HCT116 (cell line): ENCODE measurements at regions not wholly inside any gene's neighbourhood (a gene's known extent, or its start where the extent isn't known, plus 50 kb on each side); places are given as distances from the start of the nearest gene placed in this dataset.
"Not testable (repeated sequence)": the region's sequence is repeated elsewhere in the genome, so short reads cannot be mapped to it uniquely, and the experiment has no call there.

ENCODE experiments used
- ATAC-seq: fragments of 200-7000 bp; cut with Tn5 transposase; 2 replicates; pipeline ENCODE4 v1.9.1; 2020; ENCODE audit warnings: mild to moderate bottlenecking, moderate library complexity
- BruUV-seq: library from RNA; stranded (reverse); fragments of 400-500 nt; replicated peaks from 2 replicates; lab custom pipeline; 2021; lab: Mats Ljungman, UMichigan
- CTCF ChIA-PET: fragments of 300-600 bp; sonication (Branson Sonifier 250); formaldehyde crosslinking; loops from one replicate; lab custom pipeline; 2021; ENCODE audit warnings: antibody characterized with exemption; lab: Charles Lee
- POLR2A ChIA-PET: fragments of 300-600, 350-600 bp; sonication (Branson Sonifier 250); formaldehyde crosslinking; loops from one replicate; lab custom pipeline; 2021; ENCODE audit warnings: antibody characterized with exemption; lab: Charles Lee
- RAD21 ChIA-PET, 2 experiments: fragments of 300-600 bp; sonication (Branson Sonifier 250); formaldehyde crosslinking; loops; one replicate each; lab custom pipeline; 2023; ENCODE audit warnings: low total read pairs in 2 of 2; ENCODE audit not compliant: uncharacterized antibody in 2 of 2, unreplicated experiment in 2 of 2, low non-redundant PET in 1 of 2; lab: Charles Lee
- DNase-seq: peaks from one replicate; pipeline ENCODE4 v3.0.0-alpha.2; 2010; ENCODE audit warnings: low read depth, low spot score
- H2AFZ ChIP-seq: fragments of 200-600 bp; shearing (Covaris generic), sonication (generic); 2 replicates; pipeline ENCODE4 v1.6.1; 2017; ENCODE audit warnings: low read depth, mixed run types, mixed read lengths, antibody characterized with exemption, low read length; ENCODE audit not compliant: poor library complexity, severe bottlenecking
- H3K27ac ChIP-seq: 2 replicates; pipeline ENCODE4 v1.5.1; 2012; ENCODE audit warnings: low read depth, low read length
- H3K27me3 ChIP-seq: fragments of 200-600 bp; sonication (generic); 2 replicates; pipeline ENCODE4 v1.6.1; 2016; ENCODE audit warnings: mixed run types, low read length, mixed read lengths; ENCODE audit not compliant: insufficient read depth
- H3K36me3 ChIP-seq, 2 experiments: fragments of 200-500 bp in 1 of 2; fragments of 200-600 bp in 1 of 2; sonication (Bioruptor generic) in 1 of 2; sonication (generic) in 1 of 2; 2 replicates each; pipeline versions ENCODE4 v1.5.1 to v1.6.1; 2014 to 2016; ENCODE audit warnings: low read length in 2 of 2, inconsistent platforms in 1 of 2, mixed read lengths in 1 of 2, mixed run types in 1 of 2; ENCODE audit not compliant: insufficient read depth in 2 of 2, control insufficient read depth in 1 of 2
- H3K4me1 ChIP-seq, 2 experiments: fragments of 200-600 bp in 1 of 2; sonication (generic) in 1 of 2; 2 replicates each; pipeline versions ENCODE4 v1.5.1 to v1.6.1; 2012 to 2017; ENCODE audit warnings: low read length in 2 of 2, inconsistent platforms in 1 of 2, mild to moderate bottlenecking in 1 of 2, mixed read lengths in 1 of 2, mixed run types in 1 of 2, moderate library complexity in 1 of 2; ENCODE audit not compliant: insufficient read depth in 2 of 2, control insufficient read depth in 1 of 2
- H3K4me2 ChIP-seq: fragments of 200-600 bp; sonication (generic); 2 replicates; pipeline ENCODE4 v1.6.1; 2017; ENCODE audit warnings: mixed run types, low read length, mixed read lengths
- H3K4me3 ChIP-seq, 2 experiments: fragments of 200-600 bp in 1 of 2; sonication (generic) in 1 of 2; replicated peaks in 1 of 2; 2 replicates each; pipeline ENCODE4 v1.5.1; 2011 to 2016; ENCODE audit warnings: low read length in 2 of 2, control low read depth in 1 of 2, low read depth in 1 of 2, mild to moderate bottlenecking in 1 of 2, mixed read lengths in 1 of 2, mixed run types in 1 of 2
- H3K79me2 ChIP-seq: fragments of 200-600 bp; sonication (generic); 2 replicates; pipeline ENCODE4 v1.6.1; 2017; ENCODE audit warnings: mild to moderate bottlenecking, mixed run types, low read length, moderate library complexity, mixed read lengths; ENCODE audit not compliant: insufficient read depth
- H3K9ac ChIP-seq: fragments of 200-600 bp; sonication (generic); 2 replicates; pipeline ENCODE4 v1.6.1; 2016; ENCODE audit warnings: low read length, mixed read lengths
- H3K9me2 ChIP-seq: fragments of 200-600 bp; sonication (generic), shearing (Covaris generic); 2 replicates; pipeline ENCODE4 v1.6.1; 2017; ENCODE audit warnings: mixed run types, mild to moderate bottlenecking, moderate library complexity; ENCODE audit not compliant: insufficient read depth
- H3K9me3 ChIP-seq, 2 experiments: fragments of 200-500 bp in 1 of 2; fragments of 200-600 bp in 1 of 2; sonication (Bioruptor generic) in 1 of 2; sonication (generic) in 1 of 2; 2 replicates each; pipeline ENCODE4 v1.6.1; 2014 to 2017; ENCODE audit warnings: low read length in 2 of 2, mixed read lengths in 2 of 2, inconsistent platforms in 1 of 2, low read depth in 1 of 2, mild to moderate bottlenecking in 1 of 2, mixed run types in 1 of 2, moderate library complexity in 1 of 2; ENCODE audit not compliant: control insufficient read depth in 1 of 2, insufficient read depth in 1 of 2
- H4K20me1 ChIP-seq: fragments of 200-600 bp; sonication (generic), shearing (Covaris generic); 2 replicates; pipeline ENCODE4 v1.6.1; 2017; ENCODE audit warnings: mixed run types, mild to moderate bottlenecking, moderate library complexity; ENCODE audit not compliant: insufficient read depth
- CBX3 ChIP-seq: IDR thresholded peaks from 2 replicates; pipeline ENCODE4 v1.6.1; 2012; ENCODE audit warnings: low read depth
- EGR1 ChIP-seq: IDR thresholded peaks from 2 replicates; pipeline ENCODE4 v1.6.1; 2012; ENCODE audit warnings: low read depth
- FOSL1 ChIP-seq: IDR thresholded peaks from 2 replicates; pipeline ENCODE4 v1.6.1; 2012; ENCODE audit warnings: low read depth
- POLR2AphosphoS5 ChIP-seq: IDR thresholded peaks from 2 replicates; pipeline ENCODE4 v1.6.1; 2011; ENCODE audit warnings: mild to moderate bottlenecking, low read depth, low read length, moderate library complexity
- SIN3A ChIP-seq: IDR thresholded peaks from 2 replicates; pipeline ENCODE4 v1.6.1; 2012; ENCODE audit warnings: low read depth
- SP1 ChIP-seq: IDR thresholded peaks from 2 replicates; pipeline ENCODE4 v1.6.1; 2012; ENCODE audit warnings: low read depth
- ZNF274 ChIP-seq: fragments of 200-500 bp; sonication (Bioruptor generic); IDR thresholded peaks from 2 replicates; pipeline ENCODE4 v1.6.1; 2014; ENCODE audit warnings: mild to moderate bottlenecking, low read depth, low read length, inconsistent platforms
- intact Hi-C: fragments of 100-400 bp; cut with micrococcal nuclease; formaldehyde crosslinking; loops from 2 replicates; pipeline ENCODE4 v1.10.0; 2022

DNA sequence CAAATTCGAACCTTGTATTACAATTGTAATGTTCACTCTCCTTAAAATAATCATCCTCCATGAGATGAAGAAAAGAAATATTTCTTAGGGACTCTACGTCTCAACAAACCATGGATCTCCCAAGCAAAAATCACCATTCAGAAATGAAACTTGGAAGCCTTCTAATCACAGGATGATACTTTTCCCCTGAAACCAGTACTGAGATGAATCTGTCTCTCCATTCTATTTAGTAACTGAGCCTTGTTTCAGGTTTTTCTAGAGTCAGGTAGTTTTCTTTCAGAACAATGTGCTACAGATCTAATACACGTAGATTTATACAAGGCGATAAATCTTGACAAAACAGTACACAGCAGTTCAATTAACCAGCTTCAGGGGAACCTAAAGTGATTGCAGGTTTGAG is 660.1 kb upstream of the CBLB start:
- Histone ChIP-seq H3K4me2 (no peak overlapping the region), H4K20me1 (no peaks in the 10 kb centered on the region), H3K79me2 (no peaks in the 10 kb centered on the region), H3K4me1 (no peaks in the 10 kb centered on the region), H3K9me3 (no peaks in the 10 kb centered on the region), H2AFZ (no peak overlapping the region), H3K27ac (no peak overlapping the region), H3K9me2 (no peaks in the 10 kb centered on the region; the same call in 1 of the 2 replicates), H3K4me3 (no peak overlapping the region), H3K9ac (no peak overlapping the region), H3K27me3 (no peaks in the 10 kb centered on the region), H3K36me3 (no peaks in the 10 kb centered on the region)
- intact Hi-C loops: no loop called here
- no peak for ATAC-seq
- ChIA-PET CTCF (no interaction called here), POLR2A (no interaction called here), RAD21 (no interaction called here)
- BruUV-seq: no TSS peak
- TF ChIP-seq EGR1 (no peak), POLR2AphosphoS5 (no peak)
- no peak for DNase-seq

DNA sequence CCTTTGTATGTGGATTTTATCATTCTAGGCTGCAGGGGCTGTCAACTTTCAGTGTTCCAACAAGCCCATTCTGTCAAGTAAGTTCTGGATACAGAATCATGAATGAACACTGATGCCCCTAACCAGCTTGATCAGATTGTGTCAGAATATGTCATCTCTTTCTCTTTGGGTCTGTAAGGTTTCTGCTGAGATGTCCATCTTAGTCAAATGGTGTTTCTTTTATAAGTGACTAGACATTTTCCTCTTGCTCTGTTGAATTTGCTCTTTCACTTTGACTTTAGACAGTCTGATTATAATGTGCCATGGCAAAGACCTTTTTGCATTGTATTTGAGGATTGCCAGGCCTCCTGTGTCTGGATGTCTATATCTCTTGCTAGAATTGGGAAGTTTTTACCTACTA is 660.9 kb upstream of the CBLB start:
- no peak overlapping the region for H3K4me3 ChIP-seq
- H3K36me3 ChIP-seq: no peaks in the 10 kb centered on the region
- H3K4me2 ChIP-seq: no peak overlapping the region
- intact Hi-C loops: no loop called here
- no peak for DNase-seq
- no peak overlapping the region for H3K27ac ChIP-seq
- no peaks in the 10 kb centered on the region for H3K27me3 ChIP-seq
- no peak for TF ChIP-seq SP1
- TF ChIP-seq, all 23 proteins: peak for 0
- no TSS peak for BruUV-seq
- Histone ChIP-seq H3K4me1 (no peaks in the 10 kb centered on the region), H3K9me2 (no peaks in the 10 kb centered on the region; the same call in 1 of the 2 replicates), H3K9ac (no peak overlapping the region), H3K79me2 (no peaks in the 10 kb centered on the region), H4K20me1 (no peaks in the 10 kb centered on the region), H3K9me3 (no peaks in the 10 kb centered on the region), H2AFZ (no peak overlapping the region)
- ChIA-PET POLR2A (no interaction called here), RAD21 (no interaction called here), CTCF (no interaction called here)
- ATAC-seq: no peak

DNA sequence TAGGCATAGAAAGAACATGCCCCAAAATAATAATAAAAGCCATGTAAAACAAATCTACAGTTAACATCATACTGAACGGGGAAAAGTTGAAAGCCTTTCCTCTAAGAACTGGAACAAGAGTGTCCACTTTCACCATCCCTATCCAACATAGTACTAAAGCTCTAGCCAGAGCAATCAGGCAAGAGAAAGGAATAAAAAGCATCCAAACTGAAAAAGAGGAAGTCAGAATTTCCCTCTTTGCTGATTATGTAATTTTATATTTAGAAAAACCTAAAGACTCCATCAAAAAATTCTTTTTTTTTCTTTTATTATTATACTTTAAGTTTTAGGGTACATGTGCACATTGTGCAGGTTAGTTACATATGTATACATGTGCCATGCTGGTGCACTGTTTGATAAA is 661.6 kb upstream of the CBLB start:
- POLR2A ChIA-PET: no interaction called here
- no peaks in the 10 kb centered on the region for H4K20me1 ChIP-seq
- no peaks in the 10 kb centered on the region for H3K4me1 ChIP-seq
- RAD21 ChIA-PET: no interaction called here
- no peak for ATAC-seq
- CTCF ChIA-PET: no interaction called here
- no peaks in the 10 kb centered on the region for H3K9me3 ChIP-seq
- no peaks in the 10 kb centered on the region; the same call in 1 of the 2 replicates for H3K9me2 ChIP-seq
- H3K4me3 ChIP-seq: no peak overlapping the region
- no peak overlapping the region for H3K4me2 ChIP-seq
- no peak overlapping the region for H3K27ac ChIP-seq
- H2AFZ ChIP-seq: no peak overlapping the region
- no peak for DNase-seq
- no peaks in the 10 kb centered on the region for H3K79me2 ChIP-seq
- no peak overlapping the region for H3K9ac ChIP-seq
- TF ChIP-seq SIN3A (no peak), ZNF274 (no peak), CBX3 (no peak), FOSL1 (no peak)
- intact Hi-C loops: no loop called here
- BruUV-seq: no TSS peak
- H3K27me3 ChIP-seq: no peaks in the 10 kb centered on the region
- no peaks in the 10 kb centered on the region for H3K36me3 ChIP-seq

DNA sequence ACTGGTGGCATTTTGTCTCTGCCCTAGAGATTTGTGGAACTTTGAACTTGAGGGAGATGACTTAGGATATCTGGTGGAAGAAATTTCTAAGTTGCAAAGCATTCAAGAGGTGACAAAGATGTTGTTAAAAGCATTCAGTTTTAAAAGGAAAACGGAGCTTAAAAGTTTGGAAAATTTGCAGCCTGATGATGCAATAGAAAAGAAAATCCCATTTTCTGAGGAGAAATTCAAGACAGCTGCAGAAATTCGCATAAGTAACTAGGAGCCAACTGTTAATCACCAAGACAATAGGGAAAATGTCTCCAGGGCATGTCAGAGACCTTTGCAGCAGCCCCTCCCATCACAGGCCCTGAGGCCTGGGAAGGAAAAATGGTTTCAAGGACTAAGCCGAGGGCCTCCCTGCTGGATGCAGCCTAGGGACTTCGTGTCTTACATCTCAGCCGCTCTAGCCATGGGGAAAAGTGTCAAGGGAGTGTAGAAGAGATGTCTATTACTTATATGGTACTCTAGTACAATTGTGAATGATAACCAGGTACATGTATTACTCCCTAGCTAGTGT is 663.0 kb upstream of the CBLB start:
- H3K27ac ChIP-seq, H3K4me3 ChIP-seq, DNase-seq, H4K20me1 ChIP-seq, H3K79me2 ChIP-seq, H3K9ac ChIP-seq, intact Hi-C loops, H3K36me3 ChIP-seq, POLR2A ChIA-PET, BruUV-seq, H3K4me1 ChIP-seq, H3K4me2 ChIP-seq, H2AFZ ChIP-seq, H3K9me3 ChIP-seq, CTCF ChIA-PET, H3K27me3 ChIP-seq, RAD21 ChIA-PET, H3K9me2 ChIP-seq, ATAC-seq: not testable (repeated sequence)
